Skin of body (tissue), 1 donor: ENCODE measurements at regions not wholly inside any gene's neighbourhood (a gene's known extent, or its start where the extent isn't known, plus 50 kb on each side); places are given as distances from the start of the nearest gene placed in this dataset.
A peak's percentile ranks its signal among the peaks of the same experiment; 100 is the strongest.
"Not testable (repeated sequence)": the region's sequence is repeated elsewhere in the genome, so short reads cannot be mapped to it uniquely, and the experiment has no call there.

Experiments
- DNase-seq: peaks from one replicate; lab custom pipeline; 2025; lab: John Stamatoyannopoulos, UW

- not testable (repeated sequence) for DNase-seq
Observed at GRCh38 chr7:119100611-119101258, 876.2 kb downstream of the ANKRD7 start.

- DNase-seq, result no peak
Observed at GRCh38 chr7:119102291-119102690, 877.8 kb downstream of the ANKRD7 start.

GRCh38 chr7:119105381-119105780, 880.9 kb downstream of the ANKRD7 start:
- no peak for DNase-seq

- no peak for DNase-seq
Observed at GRCh38 chr7:119123326-119123725, 898.8 kb downstream of the ANKRD7 start.

- DNase-seq, result no peak
Observed at GRCh38 chr7:119127706-119128105, 903.2 kb downstream of the ANKRD7 start.

GRCh38 chr7:119132436-119132835, 907.9 kb downstream of the ANKRD7 start:
- DNase-seq, result no peak

GRCh38 chr7:119167431-119167830, 942.9 kb downstream of the ANKRD7 start:
- no peak for DNase-seq

GRCh38 chr7:119172043-119172442, 947.5 kb downstream of the ANKRD7 start:
- DNase-seq, result no peak

- peak; percentile 24 for DNase-seq
Observed at GRCh38 chr7:119175911-119176627, 951.6 kb downstream of the ANKRD7 start.

GRCh38 chr7:119177863-119178262, 953.4 kb downstream of the ANKRD7 start:
- DNase-seq, result peak; percentile 0

GRCh38 chr7:119184124-119184788, 959.8 kb downstream of the ANKRD7 start:
- no peak for DNase-seq

- no peak for DNase-seq
Observed at GRCh38 chr7:119196183-119196582, 971.7 kb downstream of the ANKRD7 start.

GRCh38 chr7:119197172-119197876, 972.8 kb downstream of the ANKRD7 start:
- no peak for DNase-seq

- DNase-seq, result peak; percentile 1
Observed at GRCh38 chr7:119197877-119198527, 973.5 kb downstream of the ANKRD7 start.

- no peak for DNase-seq
Observed at GRCh38 chr7:119219663-119220062, 995.2 kb downstream of the ANKRD7 start.

GRCh38 chr7:119223930-119224329, 999.4 kb downstream of the ANKRD7 start:
- DNase-seq, result no peak

GRCh38 chr7:119228482-119228881, 1004.0 kb downstream of the ANKRD7 start:
- no peak for DNase-seq

GRCh38 chr7:119232091-119232490, 1007.6 kb downstream of the ANKRD7 start:
- no peak for DNase-seq

- DNase-seq, result no peak
Observed at GRCh38 chr7:119233015-119233414, 1008.5 kb downstream of the ANKRD7 start.

GRCh38 chr7:119252962-119253361, 1020.0 kb upstream of the KCND2 start:
- no peak for DNase-seq

GRCh38 chr7:119254742-119255141, 1018.2 kb upstream of the KCND2 start:
- no peak for DNase-seq
